ENCODE measurements at regions not wholly inside any gene's neighbourhood (a gene's known extent, or its start where the extent isn't known, plus 50 kb on each side); places are given as distances from the start of the nearest gene placed in this dataset.

GRCh38 chr16:66164581-66165247, 201.8 kb upstream of the CDH5 start:
- H3K9ac ChIP-seq (ENCODE audit: low read depth, low read length) = no peak overlapping the region
- ATAC-seq (ENCODE audit: low read depth) = no peak
- in situ Hi-C loops (cut with MboI; ENCODE audit: low sequenced_read_pairs) = no loop called here
- 0 out of 2 replicates have a peak, but pooled peaks cover 2% of the 10 kb centered on the region for H3K9me3 ChIP-seq (ENCODE audit: control insufficient read depth, insufficient read depth, low read length)
- H3K36me3 ChIP-seq (ENCODE audit: control insufficient read depth, insufficient read depth, low read length) = no peaks in the 10 kb centered on the region
- H2AK9ac ChIP-seq (replicated peaks; ENCODE audit: low read depth, low read length, poor library complexity) = peak overlapping the region; percentile 20
- no peak for DNase-seq
- H2BK20ac ChIP-seq (ENCODE audit: low read depth, low read length) = peak overlapping the region; percentile 25; the same call in 1 of the 2 replicates
- no peak overlapping the region for H4K5ac ChIP-seq (ENCODE audit: low read depth, low read length)
- H3K14ac ChIP-seq (replicated peaks; ENCODE audit: low read depth, low read length) = 0 out of 2 replicates have a peak overlapping the region, but pooled peaks have one; percentile 19
- ChIA-PET CTCF (no interaction called here), POLR2A (ENCODE audit: unreplicated experiment) (interaction anchor here (0.9 kb wide), 1 partner anchor 24 kb away, joined by 3 read pairs; no protein-coding TSS in a partner anchor)
- TF ChIP-seq CHD1 (IDR thresholded peaks at IDR 0.05; ENCODE audit: low read depth, low read length) (no peak), SMC3 (IDR thresholded peaks at IDR 0.05; ENCODE audit: low read depth, low read length) (no peak)
- no peak overlapping the region for H3K23ac ChIP-seq (ENCODE audit: low read depth, low read length)
- no peak overlapping the region for H3K56ac ChIP-seq (ENCODE audit: extremely low read depth, insufficient read depth, low read length)
- peak overlapping the region; percentile 27 for H4K91ac ChIP-seq (ENCODE audit: insufficient read depth, low read depth, low read length)
- no peaks in the 10 kb centered on the region for H4K20me1 ChIP-seq (ENCODE audit: insufficient read depth, low read length)
- H3K9me1 ChIP-seq (ENCODE audit: insufficient read depth, low read length) = peaks cover 10% of the 10 kb centered on the region; the same call in 1 of the 2 replicates
- no peak overlapping the region for H3K4me3 ChIP-seq (ENCODE audit: insufficient read depth, low read depth, low read length)
- H3K4me1 ChIP-seq (ENCODE audit: control insufficient read depth, insufficient read depth, low read length) = peaks cover 6% of the 10 kb centered on the region; the same call in 1 of the 2 replicates
- H3K4me2 ChIP-seq (ENCODE audit: low read depth, low read length) = no peak overlapping the region
- H2BK5ac ChIP-seq (ENCODE audit: low read depth, low read length, poor library complexity, severe bottlenecking) = no peak overlapping the region
- BruUV-seq (replicated peaks) = no TSS peak
- dilution Hi-C loops (cut with HindIII; ENCODE audit: low sequenced_read_pairs, unreplicated experiment) = no loop called here
- intact Hi-C loops (cut with micrococcal nuclease) = loop anchor here (5.0 to 10.0 kb wide), 2 partner anchors 850 to 1042 kb away; partner anchors contain the start of gene CDH11
- H2BK15ac ChIP-seq (ENCODE audit: low read depth, low read length) = 0 out of 3 replicates have a peak overlapping the region, but pooled peaks have one; percentile 32
- H2AK5ac ChIP-seq (ENCODE audit: low read depth, low read length) = no peak overlapping the region
- no peak overlapping the region for H2AFZ ChIP-seq (replicated peaks; ENCODE audit: low read length, poor library complexity)
- H3K4ac ChIP-seq (ENCODE audit: low read depth, low read length) = peak overlapping the region; percentile 51
- peaks cover 8% of the 10 kb centered on the region for H3K27me3 ChIP-seq (ENCODE audit: control insufficient read depth, insufficient read depth, low read length)
- 90% methylated on average over 2 of the region's 7 CpGs; no CpG with 5 or more reads in 1 of the 2 experiments for whole genome bisulfite sequencing, 2 experiments (ENCODE audit: extremely low coverage in 2 of 2, insufficient read length in 1 of 2)
- H4K8ac ChIP-seq (ENCODE audit: low read depth in 2 of 2, low read length in 2 of 2) = no peak overlapping the region
- no peak overlapping the region; the same call in 1 of the 2 replicates for H3K18ac ChIP-seq (ENCODE audit: low read depth, low read length)
- H3K27ac ChIP-seq (ENCODE audit: insufficient read depth, low read length) = no peak overlapping the region
- no peaks in the 10 kb centered on the region for H3K79me1 ChIP-seq (ENCODE audit: low read depth in 1 of 2, low read length in 2 of 2)
- H2BK120ac ChIP-seq (ENCODE audit: low read depth, low read length) = peak overlapping the region; percentile 17; the same call in 1 of the 2 replicates
